Right lobe of liver (tissue), 6 donors: ENCODE measurements at regions not wholly inside any gene's neighbourhood (a gene's known extent, or its start where the extent isn't known, plus 50 kb on each side); places are given as distances from the start of the nearest gene placed in this dataset.

Source experiments
- ATAC-seq, 4 donors: fragments of 200-7000 bp; cut with Tn5 transposase; one replicate each; pipeline ENCODE4 v1.9.1; 2020; ENCODE audit warnings: mild to moderate bottlenecking in 4 of 4, moderate library complexity in 4 of 4
- DNase-seq, 3 donors: peaks; one replicate each; pipeline ENCODE4 v3.0.0-alpha.2; 2020
- H3K27ac ChIP-seq, 3 donors: fragments of 200-600 bp; one replicate each; pipeline ENCODE4 v1.8.0; 2022
- H3K27me3 ChIP-seq, 2 donors: fragments of 200-600 bp; one replicate each; pipeline ENCODE4 v1.8.0; 2022
- H3K36me3 ChIP-seq, 4 donors: fragments of 200-600 bp; sonication (generic) in 1 of 4; one replicate each; pipeline versions ENCODE4 v1.5.1 to v1.8.0; 2017 to 2022; ENCODE audit warnings: control low read depth in 1 of 4
- H3K4me1 ChIP-seq, 4 donors: fragments of 200-600 bp; sonication (generic) in 1 of 4; one replicate each; pipeline versions ENCODE4 v1.5.1 to v1.8.0; 2017 to 2022; ENCODE audit warnings: control low read depth in 1 of 4
- H3K4me3 ChIP-seq, 3 donors: fragments of 200-600 bp; one replicate each; pipeline ENCODE4 v1.8.0; 2022
- H3K9me3 ChIP-seq, 4 donors: fragments of 200-600 bp; sonication (generic) in 1 of 4; one replicate each; pipeline versions ENCODE4 v1.5.1 to v1.8.0; 2017 to 2022; ENCODE audit warnings: control low read depth in 1 of 4
- CTCF ChIP-seq, 4 donors: fragments of 200-600 bp in 3 of 4; fragments of 450-650 bp in 1 of 4; IDR thresholded peaks; one replicate each; pipeline versions ENCODE4 v1.5.1 to v1.8.0; 2016 to 2022; ENCODE audit warnings: antibody characterized with exemption in 4 of 4, mild to moderate bottlenecking in 2 of 4
- POLR2A ChIP-seq: fragments of 450-650 bp; IDR thresholded peaks from one replicate; pipeline ENCODE4 v1.6.1; 2017; ENCODE audit warnings: antibody characterized with exemption, mild to moderate bottlenecking
- WGBS: methylation state at CpG from one replicate; pipeline ENCODE4 v1.1.6; 2018; ENCODE audit warnings: low coverage, low lambda C conversion rate; ENCODE audit not compliant: insufficient coverage; ENCODE audit errors: missing lambda C conversion rate; 5-methylcytosine and 5-hydroxymethylcytosine counted together
- intact Hi-C, 2 donors: fragments of 100-400 bp; cut with DNase I; formaldehyde crosslinking; loops; one replicate each; pipeline versions ENCODE4 v1.11.2 to v1.14.1; 2022
- donor health status: DM: no; HTN: yes; CAD: no.
- donor health status: DM: no; HTN: no; CAD: no.
- donor health status: DM: no; HTN: no; CAD: no.
- donor health status: DM: no; HTN: yes; CAD: no.
- donor health status: DM: no; HTN: yes; CAD: no.

- Histone ChIP-seq H3K4me1 (no peaks in the 10 kb centered on the region), H3K27me3 (no peaks in the 10 kb centered on the region), H3K36me3 (no peaks in the 10 kb centered on the region), H3K9me3 (no peaks in the 10 kb centered on the region), H3K27ac (no peak overlapping the region), H3K4me3 (no peak overlapping the region)
- 49% methylated on average over 3 of the region's 3 CpGs for WGBS
- TF ChIP-seq CTCF (IDR thresholded peaks at IDR 0.05) = no peak
- TF ChIP-seq POLR2A = no peak
- ATAC-seq (no peak), DNase-seq (no peak)
- intact Hi-C loops = no loop called here
Observed at GRCh38 chr5:122653087-122654017, 121.5 kb upstream of the SNX2 start.

DNA sequence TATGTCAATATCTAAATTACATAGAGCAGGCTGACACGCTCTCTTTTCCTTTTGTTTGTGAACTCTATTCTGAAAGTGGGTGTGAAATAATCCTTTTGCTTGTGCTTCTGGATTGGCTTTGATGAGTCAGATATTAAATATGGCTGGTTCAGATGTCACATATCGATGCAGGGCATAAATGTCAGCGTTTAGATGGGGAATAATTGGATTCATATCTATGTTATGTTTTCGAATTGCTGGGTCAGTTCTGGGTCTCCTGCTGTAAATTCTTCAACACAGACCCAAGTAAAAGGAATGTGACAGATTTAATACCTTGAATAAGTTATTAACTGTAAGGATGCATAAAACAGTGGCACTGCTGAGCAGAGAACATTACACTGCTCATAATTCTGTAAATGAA lies 118.7 kb upstream of the SNX2 start:
- intact Hi-C loops = no loop called here
- no peaks in the 10 kb centered on the region for H3K36me3 ChIP-seq
- no peak for TF ChIP-seq CTCF (IDR thresholded peaks at IDR 0.05)
- TF ChIP-seq POLR2A = no peak
- ATAC-seq = no peak
- no peak for DNase-seq
- H3K4me1 ChIP-seq = no peaks in the 10 kb centered on the region
- no peaks in the 10 kb centered on the region for H3K9me3 ChIP-seq
- H3K27me3 ChIP-seq = no peaks in the 10 kb centered on the region
- no peak overlapping the region for H3K27ac ChIP-seq
- WGBS = 86% methylated on average over 4 of the region's 4 CpGs
- H3K4me3 ChIP-seq = no peak overlapping the region

DNA sequence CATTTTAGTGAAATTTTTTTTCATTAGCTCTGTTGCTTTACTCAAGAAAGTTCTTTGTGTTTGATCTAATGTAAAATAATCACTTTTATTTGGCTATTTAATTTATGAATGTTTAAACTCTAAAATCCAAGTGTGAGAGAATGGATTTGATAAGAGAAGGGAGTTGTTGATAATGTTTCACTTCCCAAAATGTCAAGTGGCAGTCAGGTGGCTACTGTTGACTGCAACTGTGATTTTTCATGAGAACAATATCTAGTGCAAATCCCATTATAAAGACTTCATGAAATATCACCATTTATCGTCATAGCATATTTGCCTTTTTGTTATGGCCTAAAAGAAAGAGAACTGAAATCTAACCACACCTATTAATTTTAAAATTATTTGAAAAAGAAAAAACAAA lies 118.3 kb upstream of the SNX2 start:
- ATAC-seq = no peak
- no peak for TF ChIP-seq CTCF (IDR thresholded peaks at IDR 0.05)
- no peak for TF ChIP-seq POLR2A

GRCh38 chr5:122661496-122662180 lies 113.2 kb upstream of the SNX2 start:
- Histone ChIP-seq H3K27me3 (no peaks in the 10 kb centered on the region), H3K36me3 (no peaks in the 10 kb centered on the region), H3K9me3 (no peaks in the 10 kb centered on the region), H3K27ac (no peak overlapping the region), H3K4me3 (no peak overlapping the region), H3K4me1 (no peaks in the 10 kb centered on the region)
- intact Hi-C loops = no loop called here
- 38% methylated on average over 1 of the region's 1 CpG for WGBS
- TF ChIP-seq POLR2A (no peak), CTCF (IDR thresholded peaks at IDR 0.05) (no peak)
- no peak for DNase-seq
- no peak for ATAC-seq

More for the DNA sequence above, 118.3 kb upstream of the SNX2 start:
- 50% methylated on average over 1 of the region's 1 CpG for WGBS
- H3K27ac ChIP-seq = no peak overlapping the region
- no peaks in the 10 kb centered on the region for H3K4me1 ChIP-seq
- no peaks in the 10 kb centered on the region for H3K27me3 ChIP-seq
- no peak for DNase-seq
- no peaks in the 10 kb centered on the region for H3K36me3 ChIP-seq
- no peak overlapping the region for H3K4me3 ChIP-seq
- intact Hi-C loops = no loop called here
- H3K9me3 ChIP-seq = no peaks in the 10 kb centered on the region
